ENCODE measurements at regions not wholly inside any gene's neighbourhood (a gene's known extent, or its start where the extent isn't known, plus 50 kb on each side); places are given as distances from the start of the nearest gene placed in this dataset.

GRCh38 chr4:13193662-13194061 lies 290.5 kb downstream of the RAB28 start:
- H2AFZ ChIP-seq, result no peak overlapping the region
- intact Hi-C loops (cut with micrococcal nuclease; ENCODE audit: unreplicated experiment), result no loop called here
- BruUV-seq (replicated peaks), result no TSS peak
- no peak overlapping the region for H3K4me2 ChIP-seq
- CTCF ChIA-PET, result no interaction called here
- no peak overlapping the region for H3K27ac ChIP-seq
- no peaks in the 10 kb centered on the region for H3K4me1 ChIP-seq (replicated peaks; ENCODE audit: insufficient read depth)
- H3K9me2 ChIP-seq (ENCODE audit: insufficient read depth), result no peaks in the 10 kb centered on the region
- DNase-seq, result no peak
- no peaks in the 10 kb centered on the region for H3F3A ChIP-seq (ENCODE audit: insufficient read depth, low read depth)
- no peaks in the 10 kb centered on the region for H3K36me3 ChIP-seq (ENCODE audit: low read depth)
- H3K9me3 ChIP-seq (ENCODE audit: insufficient read depth, low read depth), result no peaks in the 10 kb centered on the region
- no peaks in the 10 kb centered on the region for H4K20me1 ChIP-seq (ENCODE audit: insufficient read depth)
- H3K27me3 ChIP-seq (ENCODE audit: insufficient read depth, low read depth), result no peaks in the 10 kb centered on the region
- POLR2A ChIA-PET (ENCODE audit: unreplicated experiment), result no interaction called here
- no peak for TF ChIP-seq EZH2 (IDR thresholded peaks at IDR 0.05; ENCODE audit: low read depth)
- no peak for TF ChIP-seq CTCF (conservative IDR thresholded peaks at IDR 0.05)
- no peak overlapping the region for H3K4me3 ChIP-seq
- no peaks in the 10 kb centered on the region for H3K79me2 ChIP-seq (ENCODE audit: low read depth)

GRCh38 chr4:13190093-13190721 lies 293.9 kb downstream of the RAB28 start:
- no peaks in the 10 kb centered on the region for H3K9me3 ChIP-seq (ENCODE audit: insufficient read depth, low read depth)
- no peak for TF ChIP-seq CTCF (conservative IDR thresholded peaks at IDR 0.05)
- no peak for TF ChIP-seq EZH2 (IDR thresholded peaks at IDR 0.05; ENCODE audit: low read depth)
- ChIA-PET CTCF (no interaction called here), POLR2A (ENCODE audit: unreplicated experiment) (no interaction called here)
- H3K27me3 ChIP-seq (ENCODE audit: insufficient read depth, low read depth), result no peaks in the 10 kb centered on the region
- H3K79me2 ChIP-seq (ENCODE audit: low read depth), result no peaks in the 10 kb centered on the region
- H3K27ac ChIP-seq, result no peak overlapping the region
- no peak for DNase-seq
- H4K20me1 ChIP-seq (ENCODE audit: insufficient read depth), result no peaks in the 10 kb centered on the region
- H2AFZ ChIP-seq, result no peak overlapping the region
- no peaks in the 10 kb centered on the region for H3K9me2 ChIP-seq (ENCODE audit: insufficient read depth)
- no TSS peak for BruUV-seq (replicated peaks)
- intact Hi-C loops (cut with micrococcal nuclease; ENCODE audit: unreplicated experiment), result no loop called here
- H3K4me1 ChIP-seq (replicated peaks; ENCODE audit: insufficient read depth), result no peaks in the 10 kb centered on the region
- no peaks in the 10 kb centered on the region for H3K36me3 ChIP-seq (ENCODE audit: low read depth)
- H3F3A ChIP-seq (ENCODE audit: insufficient read depth, low read depth), result no peaks in the 10 kb centered on the region
- no peak overlapping the region for H3K4me3 ChIP-seq
- no peak overlapping the region for H3K4me2 ChIP-seq

- no peaks in the 10 kb centered on the region for H4K20me1 ChIP-seq (ENCODE audit: insufficient read depth)
- no peaks in the 10 kb centered on the region for H3K79me2 ChIP-seq (ENCODE audit: low read depth)
- POLR2A ChIA-PET (ENCODE audit: unreplicated experiment), result no interaction called here
- no peak overlapping the region for H2AFZ ChIP-seq
- DNase-seq, result no peak
- no peak overlapping the region for H3K4me2 ChIP-seq
- no peaks in the 10 kb centered on the region for H3K4me1 ChIP-seq (replicated peaks; ENCODE audit: insufficient read depth)
- H3K9me2 ChIP-seq (ENCODE audit: insufficient read depth), result no peaks in the 10 kb centered on the region
- CTCF ChIA-PET, result no interaction called here
- H3K9me3 ChIP-seq (ENCODE audit: insufficient read depth, low read depth), result no peaks in the 10 kb centered on the region
- H3K4me3 ChIP-seq, result no peak overlapping the region
- no TSS peak for BruUV-seq (replicated peaks)
- no peak overlapping the region for H3K27ac ChIP-seq
- H3K36me3 ChIP-seq (ENCODE audit: low read depth), result no peaks in the 10 kb centered on the region
- intact Hi-C loops (cut with micrococcal nuclease; ENCODE audit: unreplicated experiment), result no loop called here
- no peaks in the 10 kb centered on the region for H3K27me3 ChIP-seq (ENCODE audit: insufficient read depth, low read depth)
- no peak for TF ChIP-seq CTCF (conservative IDR thresholded peaks at IDR 0.05)
- no peak for TF ChIP-seq EZH2 (IDR thresholded peaks at IDR 0.05; ENCODE audit: low read depth)
- H3F3A ChIP-seq (ENCODE audit: insufficient read depth, low read depth), result no peaks in the 10 kb centered on the region
Measured at GRCh38 chr4:13184199-13184598, 299.9 kb downstream of the RAB28 start.

Measured in PC-9 (cell line).